OCI-LY1 (cell line): ENCODE measurements at regions not wholly inside any gene's neighbourhood (a gene's known extent, or its start where the extent isn't known, plus 50 kb on each side); places are given as distances from the start of the nearest gene placed in this dataset.

Experiments
- CTCF ChIP-seq: fragments of 200-600 bp; sonication (generic), shearing (Covaris generic); IDR thresholded peaks from 2 replicates; pipeline ENCODE4 v1.5.1; 2017; ENCODE audit warnings: mild to moderate bottlenecking, antibody characterized with exemption, low read length, moderate library complexity, mixed read lengths
- EZH2 ChIP-seq: fragments of 200-600 bp; sonication (generic), shearing (Covaris generic); IDR thresholded peaks from 2 replicates; pipeline ENCODE4 v1.8.0; 2017; ENCODE audit warnings: borderline replicate concordance, mixed run types, mild to moderate bottlenecking, antibody characterized with exemption, low read length, moderate library complexity, mixed read lengths

- no peak for TF ChIP-seq CTCF
- TF ChIP-seq EZH2, result no peak
These were observed 594.2 kb downstream of the KCTD12 start for GRCh38 chr13:76292031-76292430.
